K562 (cell line): ENCODE measurements at regions not wholly inside any gene's neighbourhood (a gene's known extent, or its start where the extent isn't known, plus 50 kb on each side); places are given as distances from the start of the nearest gene placed in this dataset.

Source experiments
- ATAC-seq: fragments of 200-7000 bp; cut with Tn5 transposase; 3 replicates; pipeline ENCODE4 v1.9.1; 2020; ENCODE audit warnings: moderate library complexity
- BruUV-seq: library from RNA; stranded (reverse); fragments of 400-500 nt; replicated peaks from 2 replicates; lab custom pipeline; 2021; lab: Mats Ljungman, UMichigan
- CTCF ChIA-PET: fragments of 300-600 bp; formaldehyde crosslinking; extraction: SDS; loops from one replicate; lab custom pipeline; 2021; ENCODE audit warnings: low intra/inter-chr PET ratio; lab: Yijun Ruan, JAX
- POLR2A ChIA-PET: fragments of 300-600, 350-650 bp; sonication (Branson Sonifier 250); formaldehyde crosslinking; extraction: SDS; loops from one replicate; lab custom pipeline; 2021; ENCODE audit warnings: antibody characterized with exemption, inconsistent platforms; lab: Yijun Ruan, JAX
- DNase-seq, 4 experiments: peaks; one replicate each; pipeline versions ENCODE4 v3.0.0 to v3.0.0-alpha.2; 2011 to 2018; ENCODE audit warnings: low spot score in 3 of 4, mixed read lengths in 3 of 4; ENCODE audit errors: extremely low read depth in 1 of 4
- FAIRE-seq: peaks from 2 replicates; lab custom pipeline; 2011; peaks lifted over from hg19 to GRCh38; lab: Jason Lieb, UNC
- H2AFZ ChIP-seq: 2 replicates; pipeline ENCODE4 v1.6.0; 2011; ENCODE audit warnings: low read depth, low read length, control low read depth, inconsistent platforms
- H3K27ac ChIP-seq: fragments of 200-600 bp; 3 replicates; pipeline ENCODE4 v1.8.0; 2011; ENCODE audit warnings: low read depth, mild to moderate bottlenecking, control low read depth, inconsistent platforms, low read length, moderate library complexity, mixed read lengths; ENCODE audit errors: extremely low read depth
- H3K27me3 ChIP-seq, 2 experiments: fragments of 300-600 bp in 1 of 2; 2 replicates in 1 of 2; 3 replicates in 1 of 2; pipeline versions ENCODE4 v1.6.0 to v1.8.0; 2011; ENCODE audit warnings: inconsistent platforms in 2 of 2, low read length in 2 of 2, mild to moderate bottlenecking in 1 of 2, mixed read lengths in 1 of 2, moderate library complexity in 1 of 2; ENCODE audit not compliant: control insufficient read depth in 2 of 2, insufficient read depth in 2 of 2
- H3K36me3 ChIP-seq: fragments of 300-600 bp; 3 replicates; pipeline ENCODE4 v1.8.0; 2011; ENCODE audit warnings: mild to moderate bottlenecking, low read length, inconsistent platforms; ENCODE audit not compliant: control insufficient read depth, insufficient read depth
- H3K4me1 ChIP-seq, 2 experiments: fragments of 200-600 bp in 1 of 2; replicated peaks in 1 of 2; 2 replicates in 1 of 2; 3 replicates in 1 of 2; pipeline versions ENCODE4 v1.5.1 to v1.8.0; 2011; ENCODE audit warnings: inconsistent platforms in 2 of 2, low read length in 2 of 2, mild to moderate bottlenecking in 1 of 2, mixed read lengths in 1 of 2, moderate library complexity in 1 of 2; ENCODE audit not compliant: control insufficient read depth in 2 of 2, insufficient read depth in 2 of 2
- H3K4me2 ChIP-seq: 2 replicates; pipeline ENCODE4 v1.6.1; 2011; ENCODE audit warnings: low read length, control low read depth, inconsistent platforms, mixed read lengths; ENCODE audit not compliant: insufficient read depth
- H3K4me3 ChIP-seq: fragments of 200-600 bp; sonication (generic), shearing (Covaris generic); 2 replicates; pipeline ENCODE4 v1.5.1; 2016; ENCODE audit warnings: control low read depth, inconsistent platforms
- H3K79me2 ChIP-seq: fragments of 200-600 bp; 3 replicates; pipeline ENCODE4 v1.8.0; 2011; ENCODE audit warnings: low read length, inconsistent platforms; ENCODE audit not compliant: control insufficient read depth, insufficient read depth
- H3K9ac ChIP-seq, 2 experiments: 2 replicates each; pipeline versions ENCODE4 v1.6.0 to v1.6.1; 2011; ENCODE audit warnings: low read depth in 2 of 2, low read length in 2 of 2, control low read depth in 1 of 2, inconsistent platforms in 1 of 2, mild to moderate bottlenecking in 1 of 2, mixed read lengths in 1 of 2; ENCODE audit not compliant: insufficient read depth in 1 of 2
- H3K9me1 ChIP-seq: one replicate; pipeline ENCODE4 v1.6.0; 2011; ENCODE audit warnings: inconsistent platforms, mild to moderate bottlenecking, low read length, moderate library complexity; ENCODE audit not compliant: control insufficient read depth, insufficient read depth
- H3K9me3 ChIP-seq: replicated peaks from 2 replicates; pipeline ENCODE4 v1.5.1; 2011; ENCODE audit warnings: low read depth, low read length, inconsistent platforms; ENCODE audit not compliant: control insufficient read depth, insufficient read depth
- H4K20me1 ChIP-seq: replicated peaks from 2 replicates; pipeline ENCODE4 v1.6.1; 2011; ENCODE audit warnings: low read length, inconsistent platforms, mixed read lengths; ENCODE audit not compliant: control insufficient read depth, insufficient read depth
- ARID2 ChIP-seq: fragments of 450-650 bp; IDR thresholded peaks from 2 replicates; pipeline ENCODE4 v1.6.1; 2017; ENCODE audit warnings: antibody characterized with exemption, mild to moderate bottlenecking
- CBFA2T2 ChIP-seq: fragments of 450-650 bp; conservative IDR thresholded peaks from 2 replicates; pipeline ENCODE4 v1.6.1; 2017; ENCODE audit warnings: mild to moderate bottlenecking
- CTCF ChIP-seq, 3 experiments: IDR thresholded peaks in 2 of 3; conservative IDR thresholded peaks in 1 of 3; 2 replicates each; pipeline ENCODE4 v1.5.1; 2011 to 2012; ENCODE audit warnings: low read length in 3 of 3, mild to moderate bottlenecking in 3 of 3, control low read depth in 2 of 3, improper control_type of control experiment in 1 of 3, inconsistent platforms in 1 of 3, low read depth in 1 of 3, mixed read lengths in 1 of 3, moderate library complexity in 1 of 3; ENCODE audit not compliant: insufficient read depth in 2 of 3
- EP400 ChIP-seq: fragments of 450-650 bp; IDR thresholded peaks from 2 replicates; pipeline ENCODE4 v1.6.1; 2017; ENCODE audit warnings: antibody characterized with exemption, mild to moderate bottlenecking, moderate library complexity
- PTRF ChIP-seq: fragments of 450-650 bp; IDR thresholded peaks from 2 replicates; pipeline ENCODE4 v1.6.1; 2016; ENCODE audit warnings: mild to moderate bottlenecking, missing genetic modification characterization, missing compliant biosample characterization
- RAD21 ChIP-seq, 2 experiments: fragments of 250-450 bp in 1 of 2; fragments of 450-650 bp in 1 of 2; sonication (Bioruptor Pico) in 1 of 2; formaldehyde crosslinking in 1 of 2; IDR thresholded peaks in 1 of 2; conservative IDR thresholded peaks in 1 of 2; 2 replicates each; pipeline versions ENCODE4 v1.4.0 to v1.8.0; 2020 to 2022; ENCODE audit warnings: mild to moderate bottlenecking in 2 of 2, moderate library complexity in 1 of 2
- REST ChIP-seq, 2 experiments: fragments of 450-650 bp; formaldehyde crosslinking in 1 of 2; IDR thresholded peaks; 2 replicates each; pipeline versions ENCODE4 v1.4.0 to v1.6.1; 2014 to 2020; ENCODE audit warnings: mild to moderate bottlenecking in 2 of 2, borderline replicate concordance in 1 of 2, low read depth in 1 of 2
- SMC3 ChIP-seq: conservative IDR thresholded peaks from 2 replicates; pipeline ENCODE4 v1.6.1; 2011; ENCODE audit warnings: low read depth, low read length, improper control_type of control experiment; ENCODE audit not compliant: insufficient read depth
- WGBS: fragments of 100-300 bp; shearing (Covaris generic); methylation state at CpG from one replicate; pipeline ENCODE4 v1.1.6; 2016; ENCODE audit warnings: low coverage, mixed read lengths; ENCODE audit not compliant: insufficient coverage; ENCODE audit errors: missing lambda C conversion rate; 5-methylcytosine and 5-hydroxymethylcytosine counted together
- in situ Hi-C: fragments of 300-500 bp; cut with MboI; formaldehyde crosslinking; loops from 4 replicates; pipeline ENCODE4 v1.15.0; 2018; ENCODE audit warnings: inconsistent platforms, mixed read lengths
- intact Hi-C: fragments of 100-400 bp; cut with micrococcal nuclease; formaldehyde crosslinking; loops from 2 replicates; pipeline ENCODE4 v1.14.2; 2022
- TF ChIP-seq, protein P1 (sequence below): fragments of 450-650 bp; formaldehyde crosslinking; IDR thresholded peaks from 2 replicates; pipeline ENCODE4 v1.4.0; 2020; ENCODE audit warnings: mild to moderate bottlenecking, moderate library complexity

DNA sequence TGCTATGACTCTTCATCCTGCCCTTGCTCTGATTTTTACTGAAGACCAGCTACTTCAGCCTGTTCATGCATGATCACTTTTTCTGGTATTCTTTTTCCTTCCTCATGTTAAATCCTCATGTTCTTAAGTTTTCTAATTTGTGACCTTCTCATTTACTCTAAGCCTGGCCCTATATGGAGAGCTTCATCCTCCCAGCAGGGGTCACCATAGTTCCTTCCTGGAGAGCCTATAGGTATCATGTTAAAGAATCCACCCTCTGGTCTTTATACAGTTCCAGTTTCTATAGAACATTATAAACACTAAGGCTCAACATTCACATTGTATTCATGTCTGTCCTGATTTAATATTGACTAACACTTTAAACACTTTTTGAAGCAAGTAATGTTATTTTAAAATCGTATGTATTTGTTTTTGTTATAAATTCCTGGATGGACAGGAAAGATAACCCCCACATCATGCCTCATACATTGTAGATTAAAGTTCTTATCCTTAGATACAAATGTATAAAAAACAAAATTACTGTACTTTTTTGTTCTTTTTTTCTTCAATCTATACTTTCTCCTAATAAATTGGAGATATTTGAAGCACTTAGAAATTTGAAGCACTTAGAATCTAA is 53.8 kb upstream of the OTUD4 start:
- H3K36me3 ChIP-seq: no peaks in the 10 kb centered on the region
- no peaks in the 10 kb centered on the region for H3K79me2 ChIP-seq
- intact Hi-C loops: loop anchor here (1.0 to 10.0 kb wide), 4 partner anchors 323 to 1681 kb away; no protein-coding TSS in a partner anchor
- H3K9me3 ChIP-seq: no peaks in the 10 kb centered on the region
- in situ Hi-C loops: loop anchor here (25.0 kb wide), 1 partner anchor 328 kb away; no protein-coding TSS in a partner anchor
- no peak overlapping the region for H3K27ac ChIP-seq
- ATAC-seq (peak; percentile 100), DNase-seq (peak; percentile 42 to 77 (median 55)), FAIRE-seq (peak; percentile 61)
- no TSS peak for BruUV-seq
- no peaks in the 10 kb centered on the region; a peak in 1 of 5 replicates for H3K4me1 ChIP-seq
- CTCF ChIA-PET: interaction anchor here (1.0 kb wide), 1 partner anchor 375 kb away, joined by 4 read pairs; no protein-coding TSS in a partner anchor
- POLR2A ChIA-PET: interaction anchor here (0.9 kb wide), 1 partner anchor 17 kb away, joined by 3 read pairs; no protein-coding TSS in a partner anchor
- H3K27me3 ChIP-seq: no peaks in the 10 kb centered on the region; a peak in 2 of 5 replicates
- 0% methylated on average over 1 of the region's 1 CpG for WGBS
- TF ChIP-seq CBFA2T2 (no peak), PTRF (no peak), REST (IDR thresholded peaks at IDR 0.05; ENCODE audit: borderline replicate concordance) (peak; percentile 72), REST (CRISPR knock-in tag; IDR thresholded peaks at IDR 0.05; ENCODE audit: low read depth) (no peak), CTCF (IDR thresholded peaks at IDR 0.05 in 2 of 3, conservative IDR thresholded peaks at IDR 0.05 in 1 of 3; ENCODE audit: insufficient read depth in 2 of 3, low read depth in 1 of 3, low read length in 3 of 3) (peak; percentile 73 to 83 (median 74)), EP400 (no peak), RAD21 (CRISPR knock-in tag; conservative IDR thresholded peaks at IDR 0.05 in 1 of 2, IDR thresholded peaks at IDR 0.05 in 1 of 2) (peak; percentile 74 to 81), ARID2 (0 out of 2 replicates have a peak, but pooled peaks have one; percentile 32), SMC3 (peak; percentile 69)
- TF ChIP-seq, protein P1, sequence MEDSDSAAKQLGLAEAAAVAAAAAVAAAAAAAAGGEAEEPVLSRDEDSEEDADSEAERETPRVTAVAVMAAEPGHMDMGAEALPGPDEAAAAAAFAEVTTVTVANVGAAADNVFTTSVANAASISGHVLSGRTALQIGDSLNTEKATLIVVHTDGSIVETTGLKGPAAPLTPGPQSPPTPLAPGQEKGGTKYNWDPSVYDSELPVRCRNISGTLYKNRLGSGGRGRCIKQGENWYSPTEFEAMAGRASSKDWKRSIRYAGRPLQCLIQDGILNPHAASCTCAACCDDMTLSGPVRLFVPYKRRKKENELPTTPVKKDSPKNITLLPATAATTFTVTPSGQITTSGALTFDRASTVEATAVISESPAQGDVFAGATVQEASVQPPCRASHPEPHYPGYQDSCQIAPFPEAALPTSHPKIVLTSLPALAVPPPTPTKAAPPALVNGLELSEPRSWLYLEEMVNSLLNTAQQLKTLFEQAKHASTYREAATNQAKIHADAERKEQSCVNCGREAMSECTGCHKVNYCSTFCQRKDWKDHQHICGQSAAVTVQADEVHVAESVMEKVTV (CRISPR knock-in tag): peak; percentile 36
- H3K9me1 ChIP-seq: no peaks in the 10 kb centered on the region
- H4K20me1 ChIP-seq: no peaks in the 10 kb centered on the region
- H3K4me3 ChIP-seq: no peak overlapping the region
- H2AFZ ChIP-seq: no peak overlapping the region
- H3K4me2 ChIP-seq: no peak overlapping the region
- H3K9ac ChIP-seq: no peak overlapping the region
